Liver (tissue), 8 donors: ENCODE measurements at regions not wholly inside any gene's neighbourhood (a gene's known extent, or its start where the extent isn't known, plus 50 kb on each side); places are given as distances from the start of the nearest gene placed in this dataset.

Experiments
- DNase-seq: peaks from one replicate; pipeline ENCODE4 v3.0.0-alpha.2; 2017; ENCODE audit warnings: low spot score
- H3K27ac ChIP-seq, 2 donors: one replicate each; pipeline ENCODE4 v1.7.0; 2013; ENCODE audit warnings: inconsistent platforms in 2 of 2, low read length in 2 of 2, control low read depth in 1 of 2, low read depth in 1 of 2, mild to moderate bottlenecking in 1 of 2
- H3K27me3 ChIP-seq, 4 donors: one replicate each; pipeline versions ENCODE4 v1.6.1 to v1.7.0; 2013; ENCODE audit warnings: low read length in 3 of 4, inconsistent platforms in 1 of 4, mild to moderate bottlenecking in 1 of 4, moderate library complexity in 1 of 4; ENCODE audit not compliant: control insufficient read depth in 4 of 4, insufficient read depth in 4 of 4
- H3K36me3 ChIP-seq, 4 donors: one replicate each; pipeline versions ENCODE4 v1.6.1 to v1.7.0; 2013; ENCODE audit warnings: low read length in 3 of 4, mild to moderate bottlenecking in 3 of 4, low read depth in 1 of 4, moderate library complexity in 1 of 4; ENCODE audit not compliant: control insufficient read depth in 4 of 4, insufficient read depth in 3 of 4
- H3K4me1 ChIP-seq, 4 donors: one replicate each; pipeline versions ENCODE4 v1.6.1 to v1.7.0; 2013; ENCODE audit warnings: low read length in 3 of 4, mild to moderate bottlenecking in 3 of 4, moderate library complexity in 1 of 4; ENCODE audit not compliant: control insufficient read depth in 4 of 4, insufficient read depth in 4 of 4
- H3K4me3 ChIP-seq, 3 donors: one replicate each; pipeline versions ENCODE4 v1.6.1 to v1.7.0; 2013; ENCODE audit warnings: low read length in 3 of 3, control low read depth in 1 of 3, low read depth in 1 of 3, mild to moderate bottlenecking in 1 of 3
- H3K9ac ChIP-seq, 2 donors: one replicate each; pipeline ENCODE4 v1.7.0; 2013; ENCODE audit warnings: low read length in 2 of 2, mild to moderate bottlenecking in 2 of 2, moderate library complexity in 2 of 2, control low read depth in 1 of 2, low read depth in 1 of 2
- H3K9me3 ChIP-seq, 4 donors: one replicate each; pipeline versions ENCODE4 v1.6.1 to v1.7.0; 2013; ENCODE audit warnings: low read length in 3 of 4; ENCODE audit not compliant: control insufficient read depth in 4 of 4
- EGR1 ChIP-seq, 2 donors: IDR thresholded peaks; 2 replicates each; pipeline ENCODE4 v1.6.1; 2016 to 2018; ENCODE audit warnings: antibody characterized with exemption in 2 of 2, low read depth in 2 of 2
- FOXA1 ChIP-seq: IDR thresholded peaks from 2 replicates; pipeline ENCODE4 v1.6.1; 2016; ENCODE audit warnings: antibody characterized with exemption
- FOXA2 ChIP-seq: IDR thresholded peaks from 2 replicates; pipeline ENCODE4 v1.6.1; 2016; ENCODE audit warnings: antibody characterized with exemption
- HNF4A ChIP-seq, 2 donors: conservative IDR thresholded peaks; 2 replicates each; pipeline ENCODE4 v1.6.1; 2016; ENCODE audit warnings: antibody characterized with exemption in 2 of 2, mild to moderate bottlenecking in 2 of 2
- HNF4G ChIP-seq: IDR thresholded peaks from 2 replicates; pipeline ENCODE4 v1.6.1; 2016; ENCODE audit warnings: antibody characterized with exemption
- JUND ChIP-seq, 2 donors: IDR thresholded peaks; 2 replicates each; pipeline ENCODE4 v1.6.1; 2016; ENCODE audit warnings: antibody characterized with exemption in 2 of 2
- NR2F2 ChIP-seq: IDR thresholded peaks from 2 replicates; pipeline ENCODE4 v1.6.1; 2016; ENCODE audit warnings: antibody characterized with exemption
- RAD21 ChIP-seq, 2 donors: IDR thresholded peaks; 2 replicates each; pipeline ENCODE4 v1.6.1; 2016; ENCODE audit warnings: antibody characterized with exemption in 2 of 2, mild to moderate bottlenecking in 2 of 2
- RXRA ChIP-seq, 2 donors: IDR thresholded peaks; 2 replicates each; pipeline ENCODE4 v1.6.1; 2017 to 2018; ENCODE audit warnings: antibody characterized with exemption in 2 of 2, mild to moderate bottlenecking in 1 of 2
- SP1 ChIP-seq: IDR thresholded peaks from 2 replicates; pipeline ENCODE4 v1.6.1; 2018; ENCODE audit warnings: antibody characterized with exemption, mild to moderate bottlenecking
- YY1 ChIP-seq: IDR thresholded peaks from 2 replicates; pipeline ENCODE4 v1.6.1; 2016; ENCODE audit warnings: antibody characterized with exemption, mild to moderate bottlenecking
- WGBS: extraction: QIAGEN DNeasy Blood & Tissue Kit; methylation state at CpG from one replicate; pipeline ENCODE4 v1.1.7; 2013; 5-methylcytosine and 5-hydroxymethylcytosine counted together
- TF ChIP-seq, protein P1 (sequence below): IDR thresholded peaks from 2 replicates; pipeline ENCODE4 v1.6.1; 2016; ENCODE audit warnings: antibody characterized with exemption
- TF ChIP-seq, protein P2 (sequence below): IDR thresholded peaks from 2 replicates; pipeline ENCODE4 v1.6.1; 2016; ENCODE audit warnings: antibody characterized with exemption
- TF ChIP-seq, protein P3 (sequence below): IDR thresholded peaks from 2 replicates; pipeline ENCODE4 v1.6.1; 2016; ENCODE audit warnings: antibody characterized with exemption, mild to moderate bottlenecking
- TF ChIP-seq, protein P4 (sequence below): fragments of 150-350 bp; IDR thresholded peaks from 2 replicates; pipeline ENCODE4 v1.5.1; 2017; ENCODE audit warnings: improper control_type of control experiment, low read depth, low read length; ENCODE audit not compliant: missing input control
- donor health status: healthy.
- donor health status: healthy.
- donor health status: healthy.
- donor health status: healthy.
- donor health status: healthy.

DNA sequence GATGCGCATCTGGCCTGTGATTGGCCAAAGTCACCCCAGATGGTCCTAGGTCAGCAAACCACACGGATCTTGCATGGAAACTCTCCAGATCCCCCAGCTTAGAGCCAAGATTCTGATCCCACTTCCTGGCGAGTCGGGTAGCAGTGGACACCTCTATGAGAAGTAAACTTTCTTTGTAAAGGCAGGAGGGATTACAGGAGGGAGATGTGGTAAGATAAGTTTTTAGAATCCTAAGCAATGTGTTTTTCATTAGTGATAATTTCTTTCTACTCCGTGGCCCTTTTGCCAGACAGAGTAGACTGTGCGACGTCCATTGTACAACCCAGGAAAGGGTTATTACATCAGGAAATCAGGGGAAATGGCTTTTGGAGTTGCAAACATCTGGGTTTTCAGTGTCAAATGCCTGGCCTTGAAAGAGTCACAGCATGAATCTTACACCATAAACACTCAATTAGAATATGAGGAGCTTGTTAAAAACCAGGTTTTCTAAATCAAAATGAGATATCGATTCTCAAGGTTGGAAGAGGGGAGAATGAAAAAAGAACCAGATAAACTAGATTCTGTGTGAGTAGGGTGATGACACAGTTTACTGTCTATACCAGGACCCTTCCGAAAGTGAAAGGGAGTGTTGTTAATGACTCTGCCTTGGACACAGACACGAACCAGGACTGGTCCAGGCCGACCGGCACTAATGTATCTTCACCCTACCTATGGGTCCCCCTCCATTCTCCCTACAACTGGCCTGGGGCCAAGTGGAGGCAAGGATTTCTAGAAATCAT, 61.9 kb upstream of the WAC start:
- Histone ChIP-seq H3K4me1 (no peaks in the 10 kb centered on the region), H3K27me3 (no peaks in the 10 kb centered on the region), H3K27ac (no peak overlapping the region), H3K36me3 (no peaks in the 10 kb centered on the region), H3K9me3 (no peaks in the 10 kb centered on the region), H3K9ac (no peak overlapping the region), H3K4me3 (no peak overlapping the region)
- no peak for DNase-seq
- WGBS = 71% methylated on average over 12 of the region's 12 CpGs
- no peak for TF ChIP-seq NR2F2
- TF ChIP-seq, protein P1, sequence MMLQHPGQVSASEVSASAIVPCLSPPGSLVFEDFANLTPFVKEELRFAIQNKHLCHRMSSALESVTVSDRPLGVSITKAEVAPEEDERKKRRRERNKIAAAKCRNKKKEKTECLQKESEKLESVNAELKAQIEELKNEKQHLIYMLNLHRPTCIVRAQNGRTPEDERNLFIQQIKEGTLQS = no peak
- TF ChIP-seq, protein P2, sequence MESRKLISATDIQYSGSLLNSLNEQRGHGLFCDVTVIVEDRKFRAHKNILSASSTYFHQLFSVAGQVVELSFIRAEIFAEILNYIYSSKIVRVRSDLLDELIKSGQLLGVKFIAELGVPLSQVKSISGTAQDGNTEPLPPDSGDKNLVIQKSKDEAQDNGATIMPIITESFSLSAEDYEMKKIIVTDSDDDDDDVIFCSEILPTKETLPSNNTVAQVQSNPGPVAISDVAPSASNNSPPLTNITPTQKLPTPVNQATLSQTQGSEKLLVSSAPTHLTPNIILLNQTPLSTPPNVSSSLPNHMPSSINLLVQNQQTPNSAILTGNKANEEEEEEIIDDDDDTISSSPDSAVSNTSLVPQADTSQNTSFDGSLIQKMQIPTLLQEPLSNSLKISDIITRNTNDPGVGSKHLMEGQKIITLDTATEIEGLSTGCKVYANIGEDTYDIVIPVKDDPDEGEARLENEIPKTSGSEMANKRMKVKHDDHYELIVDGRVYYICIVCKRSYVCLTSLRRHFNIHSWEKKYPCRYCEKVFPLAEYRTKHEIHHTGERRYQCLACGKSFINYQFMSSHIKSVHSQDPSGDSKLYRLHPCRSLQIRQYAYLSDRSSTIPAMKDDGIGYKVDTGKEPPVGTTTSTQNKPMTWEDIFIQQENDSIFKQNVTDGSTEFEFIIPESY = no peak
- no peak for TF ChIP-seq FOXA2
- no peak for TF ChIP-seq RAD21 (IDR thresholded peaks at IDR 0.05)
- no peak for TF ChIP-seq EGR1 (IDR thresholded peaks at IDR 0.05; ENCODE audit: low read depth in 2 of 2)
- TF ChIP-seq SP1 = no peak
- TF ChIP-seq FOXA1 = no peak
- TF ChIP-seq HNF4G = no peak

DNA sequence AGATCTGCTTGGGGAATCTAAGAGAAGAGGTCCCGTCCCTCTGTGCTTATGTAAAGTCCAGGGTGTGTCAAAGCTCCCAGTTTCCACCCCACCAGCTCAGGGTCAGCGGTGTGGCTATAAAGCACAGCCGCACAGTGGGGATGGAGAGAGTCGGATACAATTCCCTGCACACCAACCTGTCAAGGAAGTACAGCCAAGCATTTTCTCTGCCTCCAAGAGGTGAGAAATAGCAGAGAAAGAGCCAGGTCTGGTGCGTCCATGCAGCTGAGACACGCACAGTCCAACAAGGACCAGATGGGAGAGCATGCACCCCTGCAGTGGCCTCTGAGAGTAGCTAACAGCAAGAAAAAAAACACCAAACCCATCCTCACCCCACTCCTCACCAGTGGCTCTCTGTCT, 61.3 kb upstream of the WAC start:
- H3K9ac ChIP-seq = no peak overlapping the region
- H3K36me3 ChIP-seq = no peaks in the 10 kb centered on the region
- DNase-seq = no peak
- TF ChIP-seq, protein P3, sequence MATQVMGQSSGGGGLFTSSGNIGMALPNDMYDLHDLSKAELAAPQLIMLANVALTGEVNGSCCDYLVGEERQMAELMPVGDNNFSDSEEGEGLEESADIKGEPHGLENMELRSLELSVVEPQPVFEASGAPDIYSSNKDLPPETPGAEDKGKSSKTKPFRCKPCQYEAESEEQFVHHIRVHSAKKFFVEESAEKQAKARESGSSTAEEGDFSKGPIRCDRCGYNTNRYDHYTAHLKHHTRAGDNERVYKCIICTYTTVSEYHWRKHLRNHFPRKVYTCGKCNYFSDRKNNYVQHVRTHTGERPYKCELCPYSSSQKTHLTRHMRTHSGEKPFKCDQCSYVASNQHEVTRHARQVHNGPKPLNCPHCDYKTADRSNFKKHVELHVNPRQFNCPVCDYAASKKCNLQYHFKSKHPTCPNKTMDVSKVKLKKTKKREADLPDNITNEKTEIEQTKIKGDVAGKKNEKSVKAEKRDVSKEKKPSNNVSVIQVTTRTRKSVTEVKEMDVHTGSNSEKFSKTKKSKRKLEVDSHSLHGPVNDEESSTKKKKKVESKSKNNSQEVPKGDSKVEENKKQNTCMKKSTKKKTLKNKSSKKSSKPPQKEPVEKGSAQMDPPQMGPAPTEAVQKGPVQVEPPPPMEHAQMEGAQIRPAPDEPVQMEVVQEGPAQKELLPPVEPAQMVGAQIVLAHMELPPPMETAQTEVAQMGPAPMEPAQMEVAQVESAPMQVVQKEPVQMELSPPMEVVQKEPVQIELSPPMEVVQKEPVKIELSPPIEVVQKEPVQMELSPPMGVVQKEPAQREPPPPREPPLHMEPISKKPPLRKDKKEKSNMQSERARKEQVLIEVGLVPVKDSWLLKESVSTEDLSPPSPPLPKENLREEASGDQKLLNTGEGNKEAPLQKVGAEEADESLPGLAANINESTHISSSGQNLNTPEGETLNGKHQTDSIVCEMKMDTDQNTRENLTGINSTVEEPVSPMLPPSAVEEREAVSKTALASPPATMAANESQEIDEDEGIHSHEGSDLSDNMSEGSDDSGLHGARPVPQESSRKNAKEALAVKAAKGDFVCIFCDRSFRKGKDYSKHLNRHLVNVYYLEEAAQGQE = no peak
- TF ChIP-seq HNF4G (no peak), FOXA1 (no peak), YY1 (no peak), RXRA (IDR thresholded peaks at IDR 0.05) (no peak), HNF4A (conservative IDR thresholded peaks at IDR 0.05) (no peak), JUND (IDR thresholded peaks at IDR 0.05) (no peak)
- TF ChIP-seq, protein P4, sequence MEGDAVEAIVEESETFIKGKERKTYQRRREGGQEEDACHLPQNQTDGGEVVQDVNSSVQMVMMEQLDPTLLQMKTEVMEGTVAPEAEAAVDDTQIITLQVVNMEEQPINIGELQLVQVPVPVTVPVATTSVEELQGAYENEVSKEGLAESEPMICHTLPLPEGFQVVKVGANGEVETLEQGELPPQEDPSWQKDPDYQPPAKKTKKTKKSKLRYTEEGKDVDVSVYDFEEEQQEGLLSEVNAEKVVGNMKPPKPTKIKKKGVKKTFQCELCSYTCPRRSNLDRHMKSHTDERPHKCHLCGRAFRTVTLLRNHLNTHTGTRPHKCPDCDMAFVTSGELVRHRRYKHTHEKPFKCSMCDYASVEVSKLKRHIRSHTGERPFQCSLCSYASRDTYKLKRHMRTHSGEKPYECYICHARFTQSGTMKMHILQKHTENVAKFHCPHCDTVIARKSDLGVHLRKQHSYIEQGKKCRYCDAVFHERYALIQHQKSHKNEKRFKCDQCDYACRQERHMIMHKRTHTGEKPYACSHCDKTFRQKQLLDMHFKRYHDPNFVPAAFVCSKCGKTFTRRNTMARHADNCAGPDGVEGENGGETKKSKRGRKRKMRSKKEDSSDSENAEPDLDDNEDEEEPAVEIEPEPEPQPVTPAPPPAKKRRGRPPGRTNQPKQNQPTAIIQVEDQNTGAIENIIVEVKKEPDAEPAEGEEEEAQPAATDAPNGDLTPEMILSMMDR = no peak
- TF ChIP-seq, protein P1 = no peak
- H3K4me1 ChIP-seq = no peaks in the 10 kb centered on the region
- H3K4me3 ChIP-seq = no peak overlapping the region
- no peaks in the 10 kb centered on the region for H3K9me3 ChIP-seq
- H3K27ac ChIP-seq = no peak overlapping the region
- H3K27me3 ChIP-seq = no peaks in the 10 kb centered on the region
- WGBS = 94% methylated on average over 6 of the region's 6 CpGs
